Cardiac muscle cell (in vitro differentiated cells and primary cell): ENCODE measurements at regions not wholly inside any gene's neighbourhood (a gene's known extent, or its start where the extent isn't known, plus 50 kb on each side); places are given as distances from the start of the nearest gene placed in this dataset.

Source experiments
- DNase-seq, 2 donors: peaks; one replicate each; pipeline versions ENCODE4 v3.0.0 to v3.0.0-alpha.2; 2010 to 2017; ENCODE audit warnings: low read depth in 1 of 2, low spot score in 1 of 2
- H3K27ac ChIP-seq: fragments of 200-600 bp; sonication (generic); 2 replicates; pipeline ENCODE4 v1.5.1; 2016
- H3K27me3 ChIP-seq: fragments of 200-600 bp; sonication (generic); 2 replicates; pipeline ENCODE4 v1.6.0; 2016; ENCODE audit warnings: control low read depth
- H3K36me3 ChIP-seq: fragments of 200-600 bp; sonication (generic); 2 replicates; pipeline ENCODE4 v1.5.1; 2016; ENCODE audit warnings: control low read depth
- H3K4me1 ChIP-seq: fragments of 200-600 bp; sonication (generic); 2 replicates; pipeline ENCODE4 v1.8.1; 2017; ENCODE audit warnings: low read depth, mild to moderate bottlenecking, mixed run types
- H3K4me3 ChIP-seq: fragments of 200-600 bp; sonication (generic); 2 replicates; pipeline ENCODE4 v1.5.1; 2016; ENCODE audit warnings: mild to moderate bottlenecking
- H3K9me3 ChIP-seq: fragments of 200-600 bp; sonication (generic); 2 replicates; pipeline ENCODE4 v1.5.1; 2017; ENCODE audit warnings: low read depth, mild to moderate bottlenecking, control low read depth
- TF ChIP-seq, protein P1 (sequence below): IDR thresholded peaks from 2 replicates; pipeline ENCODE4 v1.5.1; 2012; ENCODE audit warnings: low read depth, mild to moderate bottlenecking, low read length

- TF ChIP-seq, protein P1, sequence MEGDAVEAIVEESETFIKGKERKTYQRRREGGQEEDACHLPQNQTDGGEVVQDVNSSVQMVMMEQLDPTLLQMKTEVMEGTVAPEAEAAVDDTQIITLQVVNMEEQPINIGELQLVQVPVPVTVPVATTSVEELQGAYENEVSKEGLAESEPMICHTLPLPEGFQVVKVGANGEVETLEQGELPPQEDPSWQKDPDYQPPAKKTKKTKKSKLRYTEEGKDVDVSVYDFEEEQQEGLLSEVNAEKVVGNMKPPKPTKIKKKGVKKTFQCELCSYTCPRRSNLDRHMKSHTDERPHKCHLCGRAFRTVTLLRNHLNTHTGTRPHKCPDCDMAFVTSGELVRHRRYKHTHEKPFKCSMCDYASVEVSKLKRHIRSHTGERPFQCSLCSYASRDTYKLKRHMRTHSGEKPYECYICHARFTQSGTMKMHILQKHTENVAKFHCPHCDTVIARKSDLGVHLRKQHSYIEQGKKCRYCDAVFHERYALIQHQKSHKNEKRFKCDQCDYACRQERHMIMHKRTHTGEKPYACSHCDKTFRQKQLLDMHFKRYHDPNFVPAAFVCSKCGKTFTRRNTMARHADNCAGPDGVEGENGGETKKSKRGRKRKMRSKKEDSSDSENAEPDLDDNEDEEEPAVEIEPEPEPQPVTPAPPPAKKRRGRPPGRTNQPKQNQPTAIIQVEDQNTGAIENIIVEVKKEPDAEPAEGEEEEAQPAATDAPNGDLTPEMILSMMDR = no peak
- Histone ChIP-seq H3K27ac (no peak overlapping the region), H3K27me3 (peaks cover 84% of the 10 kb centered on the region), H3K4me1 (no peaks in the 10 kb centered on the region), H3K36me3 (no peaks in the 10 kb centered on the region), H3K9me3 (no peaks in the 10 kb centered on the region), H3K4me3 (no peak overlapping the region)
- DNase-seq = peak in 1 of 2 donors; percentile 91
Measured at GRCh38 chr5:93189707-93190120, 391.3 kb downstream of the NR2F1-AS1 start.

DNA sequence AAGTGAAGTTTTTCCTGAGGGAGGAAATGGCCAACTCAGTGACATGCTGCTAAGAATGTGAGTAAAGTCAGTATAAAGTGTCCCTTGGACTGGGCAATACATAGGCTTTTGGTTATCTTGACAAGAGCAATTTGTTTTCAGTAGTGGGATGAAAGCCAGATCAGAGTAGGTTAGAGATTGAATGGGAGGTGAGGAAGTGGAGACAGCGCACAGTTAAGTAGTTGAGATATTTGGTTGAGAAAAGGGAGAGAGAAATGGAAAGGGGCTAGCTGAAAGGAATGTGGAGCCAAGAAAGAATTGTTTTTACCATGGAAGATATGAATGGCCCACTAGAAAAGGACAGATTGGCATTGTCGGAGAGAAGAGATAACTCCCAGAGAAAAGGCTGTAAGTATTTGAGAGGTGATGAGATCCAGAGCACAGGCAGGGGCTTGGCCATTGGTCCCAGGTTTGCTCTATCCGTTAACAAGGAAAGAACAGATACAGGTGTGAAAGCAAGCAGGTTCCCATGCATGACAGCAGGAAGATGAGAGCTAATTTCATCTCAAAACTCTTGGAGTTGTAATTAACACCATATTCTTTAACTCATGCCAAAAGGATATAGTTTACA lies 392.0 kb downstream of the NR2F1-AS1 start:
- no peaks in the 10 kb centered on the region for H3K36me3 ChIP-seq
- no peaks in the 10 kb centered on the region for H3K9me3 ChIP-seq
- no peak overlapping the region for H3K4me3 ChIP-seq
- TF ChIP-seq, protein P1 = no peak
- H3K27ac ChIP-seq = no peak overlapping the region
- peaks cover 84% of the 10 kb centered on the region for H3K27me3 ChIP-seq
- no peaks in the 10 kb centered on the region for H3K4me1 ChIP-seq
- DNase-seq = peak; percentile 18 to 90

DNA sequence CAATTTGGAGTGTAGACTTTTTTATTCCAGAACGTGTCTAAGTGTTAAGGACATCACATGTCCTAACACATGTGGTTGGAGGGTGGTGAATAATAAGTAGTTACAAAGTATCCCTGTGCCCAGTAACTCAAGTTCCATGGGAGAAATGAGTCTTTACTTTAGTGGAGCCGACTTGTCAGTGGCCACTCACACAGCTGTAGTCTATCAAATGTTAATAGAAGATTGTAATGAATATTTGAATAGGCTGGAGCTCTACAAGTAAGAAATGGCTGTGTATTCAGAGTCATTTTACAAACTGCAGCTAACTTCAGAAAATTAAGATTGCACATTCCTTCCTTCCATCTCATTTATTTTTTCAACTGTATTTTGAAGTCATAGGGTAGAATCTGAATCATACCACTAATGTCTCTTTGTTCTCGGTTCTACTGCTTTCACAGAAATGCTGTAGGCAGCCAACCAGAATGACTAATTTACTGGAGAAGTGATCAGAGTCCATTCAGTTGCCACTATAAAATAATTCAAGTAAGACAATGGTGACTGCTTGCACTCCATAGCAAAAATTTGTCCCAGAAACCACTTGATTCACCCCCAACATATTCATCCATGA lies 394.8 kb downstream of the NR2F1-AS1 start:
- TF ChIP-seq, protein P1 = no peak
- no peaks in the 10 kb centered on the region for H3K4me1 ChIP-seq
- H3K27me3 ChIP-seq = peaks cover 78% of the 10 kb centered on the region
- H3K27ac ChIP-seq = no peak overlapping the region
- no peaks in the 10 kb centered on the region for H3K36me3 ChIP-seq
- H3K4me3 ChIP-seq = no peak overlapping the region
- no peaks in the 10 kb centered on the region for H3K9me3 ChIP-seq
- DNase-seq = peak in 1 of 2 donors; percentile 45

DNA sequence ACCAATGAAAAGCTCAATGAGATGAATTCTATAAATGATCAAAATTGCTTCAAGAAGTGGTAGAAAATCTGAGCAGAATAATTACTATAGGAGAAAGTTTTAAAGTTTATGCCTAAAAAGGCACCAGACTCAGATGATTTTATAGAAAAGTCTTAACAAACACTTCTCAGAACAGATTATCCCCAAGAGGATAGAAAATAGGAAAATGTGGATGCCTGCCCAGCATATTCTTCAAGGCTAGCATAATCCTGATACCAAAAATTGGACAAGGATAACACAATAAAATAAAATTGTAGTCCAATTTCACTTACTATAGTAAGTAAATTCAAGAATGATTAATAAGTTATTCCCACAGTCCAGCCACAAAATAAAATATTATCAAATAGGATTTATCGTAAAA lies 397.0 kb downstream of the NR2F1-AS1 start:
- Histone ChIP-seq H3K4me3 (no peak overlapping the region), H3K27me3 (peaks cover 86% of the 10 kb centered on the region), H3K9me3 (peaks cover 3% of the 10 kb centered on the region), H3K4me1 (no peaks in the 10 kb centered on the region), H3K27ac (no peak overlapping the region), H3K36me3 (no peaks in the 10 kb centered on the region)
- no peak for DNase-seq
- TF ChIP-seq, protein P1 = no peak

DNA sequence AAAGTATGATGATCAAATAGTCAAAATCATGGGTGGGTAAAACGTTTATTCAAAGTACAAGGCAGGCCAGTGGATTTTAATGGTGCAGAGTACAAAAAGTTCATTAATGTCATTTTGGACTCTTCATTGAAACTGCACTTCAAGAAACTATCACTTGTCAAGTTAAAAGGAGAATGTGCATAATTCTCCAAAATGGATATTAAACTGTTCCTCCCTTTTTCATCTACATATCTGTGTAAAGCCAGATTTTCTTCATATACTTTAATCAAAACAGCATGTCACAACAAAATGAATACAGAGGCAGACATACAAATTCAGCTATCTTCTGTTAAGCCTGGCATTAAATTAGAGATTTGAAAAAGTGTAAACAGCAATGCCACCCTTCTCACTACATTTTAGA lies 401.6 kb downstream of the NR2F1-AS1 start:
- TF ChIP-seq, protein P1 = no peak
- DNase-seq = no peak
- H3K36me3 ChIP-seq = no peaks in the 10 kb centered on the region
- no peak overlapping the region for H3K27ac ChIP-seq
- H3K9me3 ChIP-seq = peaks cover 3% of the 10 kb centered on the region
- no peak overlapping the region for H3K4me3 ChIP-seq
- H3K27me3 ChIP-seq = peaks cover 94% of the 10 kb centered on the region
- no peaks in the 10 kb centered on the region for H3K4me1 ChIP-seq
